ENCODE measurements at regions not wholly inside any gene's neighbourhood (a gene's known extent, or its start where the extent isn't known, plus 50 kb on each side); places are given as distances from the start of the nearest gene placed in this dataset.

DNA sequence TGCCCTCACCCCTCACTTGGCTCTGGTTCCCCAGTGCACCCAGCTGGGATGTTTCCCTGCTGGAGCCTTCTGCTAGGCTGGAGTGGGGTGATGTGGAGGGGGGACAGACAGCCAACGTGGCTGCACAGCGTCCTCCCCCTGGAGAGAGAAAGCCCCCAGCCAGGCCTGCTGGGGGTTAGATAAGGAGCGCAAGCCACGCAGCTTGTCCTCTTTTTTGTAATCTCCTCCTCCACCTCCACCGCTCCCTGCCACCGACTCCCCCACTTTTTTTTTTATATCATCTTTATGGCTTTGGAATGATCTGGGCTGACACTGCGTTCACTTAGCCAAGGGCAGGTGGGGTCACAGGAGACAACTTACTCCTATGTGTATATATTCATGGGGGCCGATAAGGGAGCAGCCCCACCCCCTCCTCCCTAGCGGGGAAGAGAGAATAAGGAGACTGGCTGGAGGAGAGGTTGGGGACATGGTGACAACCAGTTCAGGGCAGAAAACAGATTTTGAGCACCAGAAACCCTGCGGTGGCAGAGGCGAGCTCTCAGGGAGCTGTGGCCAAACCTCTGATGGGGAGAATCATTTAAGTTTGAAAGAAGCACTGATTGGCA, 169.9 kb upstream of the LHX5 start:
- H3K27ac Mint-ChIP-seq = no peak overlapping the region
- intact Hi-C loops (cut with micrococcal nuclease) = no loop called here
- Histone ChIP-seq H3K9ac (ENCODE audit: insufficient read depth, low read length, poor library complexity, severe bottlenecking) (no peak overlapping the region), H3K4me2 (replicated peaks; ENCODE audit: extremely low read depth, low read length, poor library complexity, severe bottlenecking) (no peak overlapping the region), H2AFZ (ENCODE audit: insufficient read depth, low read depth, low read length, poor library complexity, severe bottlenecking) (no peak overlapping the region), H4K20me1 (ENCODE audit: insufficient read depth, low read length) (no peaks in the 10 kb centered on the region), H3K9me3 (replicated peaks in 1 of 2; ENCODE audit: control insufficient read depth in 1 of 2, insufficient read depth in 1 of 2, low read length in 2 of 2) (no peaks in the 10 kb centered on the region), H3K4me3 (replicated peaks in 1 of 3; ENCODE audit: low read depth in 2 of 3, low read length in 3 of 3) (no peak overlapping the region), H3K27ac (ENCODE audit: low read depth in 1 of 2, low read length in 2 of 2) (no peak overlapping the region), H3K27me3 (ENCODE audit: control insufficient read depth in 2 of 2, insufficient read depth in 2 of 2, low read length in 2 of 2) (peaks cover 2 to 24% of the 10 kb centered on the region in 2 donors), H3K4me1 (ENCODE audit: control insufficient read depth in 1 of 2, insufficient read depth in 2 of 2, low read length in 2 of 2) (no peaks in the 10 kb centered on the region), H3K36me3 (replicated peaks in 1 of 2; ENCODE audit: control insufficient read depth in 1 of 2, insufficient read depth in 2 of 2, low read length in 2 of 2) (no peaks in the 10 kb centered on the region), H3K79me2 (ENCODE audit: insufficient read depth, low read length) (no peaks in the 10 kb centered on the region)
- no CpG with 5 or more reads among the region's 11 CpGs for WGBS (ENCODE audit: insufficient coverage)
- no peaks in the 10 kb centered on the region for H3K4me1 Mint-ChIP-seq
- no peaks in the 10 kb centered on the region for H3K36me3 Mint-ChIP-seq
- TF ChIP-seq, protein P1, sequence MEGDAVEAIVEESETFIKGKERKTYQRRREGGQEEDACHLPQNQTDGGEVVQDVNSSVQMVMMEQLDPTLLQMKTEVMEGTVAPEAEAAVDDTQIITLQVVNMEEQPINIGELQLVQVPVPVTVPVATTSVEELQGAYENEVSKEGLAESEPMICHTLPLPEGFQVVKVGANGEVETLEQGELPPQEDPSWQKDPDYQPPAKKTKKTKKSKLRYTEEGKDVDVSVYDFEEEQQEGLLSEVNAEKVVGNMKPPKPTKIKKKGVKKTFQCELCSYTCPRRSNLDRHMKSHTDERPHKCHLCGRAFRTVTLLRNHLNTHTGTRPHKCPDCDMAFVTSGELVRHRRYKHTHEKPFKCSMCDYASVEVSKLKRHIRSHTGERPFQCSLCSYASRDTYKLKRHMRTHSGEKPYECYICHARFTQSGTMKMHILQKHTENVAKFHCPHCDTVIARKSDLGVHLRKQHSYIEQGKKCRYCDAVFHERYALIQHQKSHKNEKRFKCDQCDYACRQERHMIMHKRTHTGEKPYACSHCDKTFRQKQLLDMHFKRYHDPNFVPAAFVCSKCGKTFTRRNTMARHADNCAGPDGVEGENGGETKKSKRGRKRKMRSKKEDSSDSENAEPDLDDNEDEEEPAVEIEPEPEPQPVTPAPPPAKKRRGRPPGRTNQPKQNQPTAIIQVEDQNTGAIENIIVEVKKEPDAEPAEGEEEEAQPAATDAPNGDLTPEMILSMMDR (IDR thresholded peaks at IDR 0.05) = no peak
- peaks cover 27 to 64% (median 34%) of the 10 kb centered on the region in 3 donors for H3K27me3 Mint-ChIP-seq (ENCODE audit: low read depth in 3 of 3)
- H3K9me3 Mint-ChIP-seq = peaks cover 0 to 4% (median 0%) of the 10 kb centered on the region in 7 donors
- no peak for DNase-seq
- no peak overlapping the region for H3K4me3 Mint-ChIP-seq

DNA sequence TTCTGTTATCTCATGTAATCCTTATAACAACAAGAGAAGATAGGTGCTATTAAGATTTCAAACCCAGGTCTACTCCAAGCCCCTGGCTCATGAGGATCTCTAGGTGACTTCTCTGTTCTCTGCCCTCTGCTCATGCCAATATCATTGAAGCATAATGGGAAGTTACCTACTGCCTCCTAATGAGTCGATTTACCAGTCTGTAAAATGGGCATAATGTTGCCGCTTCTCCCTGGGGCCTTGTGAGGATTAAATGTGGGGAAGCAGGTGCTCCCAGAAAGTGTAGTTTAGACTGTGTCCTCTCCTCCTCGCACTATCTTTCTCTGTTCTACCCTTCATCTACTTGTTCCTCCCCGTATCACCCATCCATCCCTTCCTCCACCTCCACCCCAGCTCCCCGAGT, 169.2 kb upstream of the LHX5 start:
- Histone ChIP-seq H3K27me3 (ENCODE audit: control insufficient read depth in 2 of 2, insufficient read depth in 2 of 2, low read length in 2 of 2) (peaks cover 2 to 24% of the 10 kb centered on the region in 2 donors), H3K27ac (ENCODE audit: low read depth in 1 of 2, low read length in 2 of 2) (no peak overlapping the region), H3K9ac (ENCODE audit: insufficient read depth, low read length, poor library complexity, severe bottlenecking) (no peak overlapping the region), H4K20me1 (ENCODE audit: insufficient read depth, low read length) (no peaks in the 10 kb centered on the region), H3K4me2 (replicated peaks; ENCODE audit: extremely low read depth, low read length, poor library complexity, severe bottlenecking) (no peak overlapping the region), H3K9me3 (replicated peaks in 1 of 2; ENCODE audit: control insufficient read depth in 1 of 2, insufficient read depth in 1 of 2, low read length in 2 of 2) (no peaks in the 10 kb centered on the region), H2AFZ (ENCODE audit: insufficient read depth, low read depth, low read length, poor library complexity, severe bottlenecking) (no peak overlapping the region), H3K4me3 (replicated peaks in 1 of 3; ENCODE audit: low read depth in 2 of 3, low read length in 3 of 3) (no peak overlapping the region), H3K36me3 (replicated peaks in 1 of 2; ENCODE audit: control insufficient read depth in 1 of 2, insufficient read depth in 2 of 2, low read length in 2 of 2) (no peaks in the 10 kb centered on the region), H3K4me1 (ENCODE audit: control insufficient read depth in 1 of 2, insufficient read depth in 2 of 2, low read length in 2 of 2) (no peaks in the 10 kb centered on the region), H3K79me2 (ENCODE audit: insufficient read depth, low read length) (no peaks in the 10 kb centered on the region)
- 59% methylated on average over 2 of the region's 5 CpGs for WGBS (ENCODE audit: insufficient coverage)
- no peak for DNase-seq
- Mint-ChIP-seq H3K27ac (no peak overlapping the region), H3K4me3 (no peak overlapping the region), H3K9me3 (peaks cover 0 to 4% (median 0%) of the 10 kb centered on the region in 7 donors), H3K27me3 (ENCODE audit: low read depth in 3 of 3) (peaks cover 28 to 68% (median 38%) of the 10 kb centered on the region in 3 donors), H3K4me1 (no peaks in the 10 kb centered on the region), H3K36me3 (no peaks in the 10 kb centered on the region)
- intact Hi-C loops (cut with micrococcal nuclease) = no loop called here
- TF ChIP-seq, protein P1 (IDR thresholded peaks at IDR 0.05) = no peak

Measured in CD14-positive monocyte (primary cell).